ENCODE measurements at regions not wholly inside any gene's neighbourhood (a gene's known extent, or its start where the extent isn't known, plus 50 kb on each side); places are given as distances from the start of the nearest gene placed in this dataset.

- no peak for TF ChIP-seq POLR2A (IDR thresholded peaks at IDR 0.05)
- TF ChIP-seq, protein P1, sequence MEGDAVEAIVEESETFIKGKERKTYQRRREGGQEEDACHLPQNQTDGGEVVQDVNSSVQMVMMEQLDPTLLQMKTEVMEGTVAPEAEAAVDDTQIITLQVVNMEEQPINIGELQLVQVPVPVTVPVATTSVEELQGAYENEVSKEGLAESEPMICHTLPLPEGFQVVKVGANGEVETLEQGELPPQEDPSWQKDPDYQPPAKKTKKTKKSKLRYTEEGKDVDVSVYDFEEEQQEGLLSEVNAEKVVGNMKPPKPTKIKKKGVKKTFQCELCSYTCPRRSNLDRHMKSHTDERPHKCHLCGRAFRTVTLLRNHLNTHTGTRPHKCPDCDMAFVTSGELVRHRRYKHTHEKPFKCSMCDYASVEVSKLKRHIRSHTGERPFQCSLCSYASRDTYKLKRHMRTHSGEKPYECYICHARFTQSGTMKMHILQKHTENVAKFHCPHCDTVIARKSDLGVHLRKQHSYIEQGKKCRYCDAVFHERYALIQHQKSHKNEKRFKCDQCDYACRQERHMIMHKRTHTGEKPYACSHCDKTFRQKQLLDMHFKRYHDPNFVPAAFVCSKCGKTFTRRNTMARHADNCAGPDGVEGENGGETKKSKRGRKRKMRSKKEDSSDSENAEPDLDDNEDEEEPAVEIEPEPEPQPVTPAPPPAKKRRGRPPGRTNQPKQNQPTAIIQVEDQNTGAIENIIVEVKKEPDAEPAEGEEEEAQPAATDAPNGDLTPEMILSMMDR (IDR thresholded peaks at IDR 0.05) = no peak
Measured at GRCh38 chr22:47698906-47699305, 936.5 kb downstream of the TBC1D22A start.

All from heart left ventricle (tissue), 13 donors.